ENCODE measurements at regions not wholly inside any gene's neighbourhood (a gene's known extent, or its start where the extent isn't known, plus 50 kb on each side); places are given as distances from the start of the nearest gene placed in this dataset.
"Not testable (repeated sequence)": the region's sequence is repeated elsewhere in the genome, so short reads cannot be mapped to it uniquely, and the experiment has no call there.

DNA sequence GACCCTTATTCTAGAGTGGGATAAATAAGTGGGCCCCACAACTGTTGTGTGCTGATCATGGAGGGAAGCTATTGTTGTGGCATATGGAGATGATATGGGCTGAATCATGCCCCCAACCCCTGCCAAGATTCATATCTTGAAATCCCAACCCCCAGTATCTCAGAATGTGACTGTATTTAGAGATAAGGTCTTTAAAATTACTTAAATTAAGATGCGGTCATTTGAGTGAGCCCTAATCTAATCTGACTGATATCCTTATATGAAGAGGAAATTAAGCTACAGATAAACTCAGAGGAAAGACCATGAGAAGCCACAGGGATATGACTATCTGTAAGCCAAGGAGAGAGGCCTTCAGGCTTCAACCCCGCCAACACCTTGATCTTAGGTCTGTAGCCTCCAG is 188.3 kb upstream of the RND3 start:
- H3K9ac ChIP-seq (ENCODE audit: insufficient read length): no peak overlapping the region
- H3K9me3 ChIP-seq (ENCODE audit: low read depth, low read length): no peaks in the 10 kb centered on the region
- TF ChIP-seq POLR2AphosphoS5 (IDR thresholded peaks at IDR 0.05; ENCODE audit: borderline replicate concordance, low read depth, low read length): no peak
- TF ChIP-seq EZH2 (IDR thresholded peaks at IDR 0.05): no peak
- TF ChIP-seq FOXP2 (optimal IDR thresholded peaks at IDR 0.05; ENCODE audit: control extremely low read depth, extremely low read length, insufficient read depth): no peak
- DNase-seq (ENCODE audit: low read depth, low spot score): no peak
- H3K36me3 ChIP-seq (ENCODE audit: insufficient read depth, low read length): no peaks in the 10 kb centered on the region
- no peak overlapping the region for H3K4me3 ChIP-seq
- no peak overlapping the region for H3K27ac ChIP-seq

DNA sequence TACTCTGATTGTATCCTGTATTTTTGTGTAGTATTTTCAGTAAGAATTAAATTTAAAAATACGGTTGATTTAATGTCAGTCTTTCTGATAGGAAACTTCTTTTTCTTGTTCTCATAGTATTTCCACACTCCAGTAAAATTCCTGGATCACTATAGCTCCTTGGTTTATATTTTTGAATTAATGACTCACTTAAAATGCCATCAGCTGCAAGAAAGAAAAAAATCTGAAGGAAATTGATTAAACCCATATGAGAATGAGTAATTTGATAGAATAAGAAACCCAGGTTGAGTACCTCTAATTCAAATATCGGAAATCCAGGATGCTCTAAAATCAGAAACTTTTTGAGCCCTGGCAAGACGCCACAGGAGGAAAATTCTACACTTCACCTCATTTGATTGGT is 186.8 kb upstream of the RND3 start:
- DNase-seq (ENCODE audit: low read depth, low spot score): no peak
- H3K4me3 ChIP-seq: no peak overlapping the region
- no peak overlapping the region for H3K27ac ChIP-seq
- H3K36me3 ChIP-seq (ENCODE audit: insufficient read depth, low read length): no peaks in the 10 kb centered on the region
- no peak for TF ChIP-seq FOXP2 (optimal IDR thresholded peaks at IDR 0.05; ENCODE audit: control extremely low read depth, extremely low read length, insufficient read depth)
- no peak for TF ChIP-seq EZH2 (IDR thresholded peaks at IDR 0.05)
- TF ChIP-seq POLR2AphosphoS5 (IDR thresholded peaks at IDR 0.05; ENCODE audit: borderline replicate concordance, low read depth, low read length): no peak
- no peak overlapping the region for H3K9ac ChIP-seq (ENCODE audit: insufficient read length)
- H3K9me3 ChIP-seq (ENCODE audit: low read depth, low read length): no peaks in the 10 kb centered on the region

- Histone ChIP-seq H3K9me3 (ENCODE audit: low read depth, low read length) (no peaks in the 10 kb centered on the region), H3K9ac (ENCODE audit: insufficient read length) (no peak overlapping the region), H3K36me3 (ENCODE audit: insufficient read depth, low read length) (no peaks in the 10 kb centered on the region), H3K27ac (no peak overlapping the region), H3K4me3 (no peak overlapping the region)
- DNase-seq (ENCODE audit: low read depth, low spot score): no peak
- TF ChIP-seq FOXP2 (optimal IDR thresholded peaks at IDR 0.05; ENCODE audit: control extremely low read depth, extremely low read length, insufficient read depth) (no peak), EZH2 (IDR thresholded peaks at IDR 0.05) (no peak), POLR2AphosphoS5 (IDR thresholded peaks at IDR 0.05; ENCODE audit: borderline replicate concordance, low read depth, low read length) (no peak)
These were observed 184.8 kb upstream of the RND3 start for GRCh38 chr2:150672311-150672710.

DNA sequence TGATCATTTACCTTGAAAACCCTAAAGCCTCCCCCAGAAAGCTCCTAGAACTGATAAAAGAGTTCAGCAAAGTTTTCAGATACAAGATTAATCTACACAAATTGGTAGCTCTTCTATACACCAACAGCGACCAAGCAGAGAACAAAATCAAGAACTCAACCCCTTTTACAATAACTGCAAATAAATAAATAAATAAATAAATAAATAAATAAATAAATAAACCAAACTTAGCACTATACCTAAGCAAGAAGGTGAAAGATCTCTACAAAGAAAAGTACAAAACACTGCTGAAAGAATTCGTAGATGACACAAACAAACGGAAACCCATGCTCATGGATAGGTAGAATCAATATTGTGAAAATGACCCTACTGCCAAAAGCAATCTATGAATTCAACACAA is 182.0 kb upstream of the RND3 start:
- no peak overlapping the region for H3K27ac ChIP-seq
- H3K9me3 ChIP-seq (ENCODE audit: low read depth, low read length): no peaks in the 10 kb centered on the region
- DNase-seq (ENCODE audit: low read depth, low spot score): no peak
- no peaks in the 10 kb centered on the region for H3K36me3 ChIP-seq (ENCODE audit: insufficient read depth, low read length)
- H3K4me3 ChIP-seq: no peak overlapping the region
- no peak for TF ChIP-seq POLR2AphosphoS5 (IDR thresholded peaks at IDR 0.05; ENCODE audit: borderline replicate concordance, low read depth, low read length)
- no peak for TF ChIP-seq FOXP2 (optimal IDR thresholded peaks at IDR 0.05; ENCODE audit: control extremely low read depth, extremely low read length, insufficient read depth)
- no peak for TF ChIP-seq EZH2 (IDR thresholded peaks at IDR 0.05)
- H3K9ac ChIP-seq (ENCODE audit: insufficient read length): no peak overlapping the region

DNA sequence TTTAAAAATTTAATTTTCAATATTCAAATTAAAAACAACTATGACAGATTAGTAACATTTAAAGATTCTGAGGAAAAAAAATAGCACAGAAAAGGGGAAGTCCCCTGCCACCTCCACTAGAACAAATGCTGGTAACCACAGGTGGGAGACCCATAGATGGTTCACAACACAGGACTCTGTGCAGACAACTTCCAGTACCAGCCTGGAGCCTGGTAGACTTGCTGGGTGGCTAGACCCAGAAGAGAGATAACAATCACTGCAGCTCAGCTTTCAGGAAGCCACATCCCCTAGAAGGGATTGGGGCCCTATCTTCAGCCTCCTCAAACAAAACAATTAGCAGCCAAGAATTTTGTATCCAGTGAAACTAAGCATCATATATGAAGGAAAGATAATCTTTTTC is 179.6 kb upstream of the RND3 start:
- not testable (repeated sequence) for H3K9me3 ChIP-seq (ENCODE audit: low read depth, low read length); DNase-seq (ENCODE audit: low read depth, low spot score); H3K4me3 ChIP-seq; H3K9ac ChIP-seq (ENCODE audit: insufficient read length); H3K36me3 ChIP-seq (ENCODE audit: insufficient read depth, low read length); H3K27ac ChIP-seq

DNA sequence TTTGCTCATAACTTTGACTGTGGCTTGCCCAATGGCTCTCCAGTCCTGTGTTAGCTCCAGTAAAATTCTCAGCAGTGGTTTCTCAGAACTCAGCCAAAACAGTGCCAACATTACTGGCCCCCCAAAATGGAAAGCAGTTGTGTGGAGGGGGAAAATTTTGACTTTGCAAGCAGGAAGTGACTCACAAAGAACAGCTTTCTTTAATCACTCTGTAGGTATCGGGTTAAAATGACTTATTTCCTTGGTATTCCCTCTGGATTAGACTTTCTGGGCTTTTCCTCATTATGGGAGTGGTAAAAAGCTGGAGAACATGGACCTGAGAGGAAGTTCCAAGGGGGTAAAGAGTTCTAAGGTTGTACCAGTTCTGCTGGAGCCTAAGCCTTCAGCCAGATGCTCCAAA is 175.7 kb upstream of the RND3 start:
- no peaks in the 10 kb centered on the region for H3K9me3 ChIP-seq (ENCODE audit: low read depth, low read length)
- no peak overlapping the region for H3K4me3 ChIP-seq
- DNase-seq (ENCODE audit: low read depth, low spot score): no peak
- H3K9ac ChIP-seq (ENCODE audit: insufficient read length): no peak overlapping the region
- no peak overlapping the region for H3K27ac ChIP-seq
- H3K36me3 ChIP-seq (ENCODE audit: insufficient read depth, low read length): no peaks in the 10 kb centered on the region
- no peak for TF ChIP-seq POLR2AphosphoS5 (IDR thresholded peaks at IDR 0.05; ENCODE audit: borderline replicate concordance, low read depth, low read length)
- TF ChIP-seq FOXP2 (optimal IDR thresholded peaks at IDR 0.05; ENCODE audit: control extremely low read depth, extremely low read length, insufficient read depth): no peak
- no peak for TF ChIP-seq EZH2 (IDR thresholded peaks at IDR 0.05)

- no peaks in the 10 kb centered on the region for H3K36me3 ChIP-seq (ENCODE audit: insufficient read depth, low read length)
- DNase-seq (ENCODE audit: low read depth, low spot score): no peak
- H3K27ac ChIP-seq: no peak overlapping the region
- H3K4me3 ChIP-seq: no peak overlapping the region
- TF ChIP-seq FOXP2 (optimal IDR thresholded peaks at IDR 0.05; ENCODE audit: control extremely low read depth, extremely low read length, insufficient read depth): no peak
- no peak overlapping the region for H3K9ac ChIP-seq (ENCODE audit: insufficient read length)
- no peaks in the 10 kb centered on the region for H3K9me3 ChIP-seq (ENCODE audit: low read depth, low read length)
These were observed 168.5 kb upstream of the RND3 start for GRCh38 chr2:150656002-150656401.

DNA sequence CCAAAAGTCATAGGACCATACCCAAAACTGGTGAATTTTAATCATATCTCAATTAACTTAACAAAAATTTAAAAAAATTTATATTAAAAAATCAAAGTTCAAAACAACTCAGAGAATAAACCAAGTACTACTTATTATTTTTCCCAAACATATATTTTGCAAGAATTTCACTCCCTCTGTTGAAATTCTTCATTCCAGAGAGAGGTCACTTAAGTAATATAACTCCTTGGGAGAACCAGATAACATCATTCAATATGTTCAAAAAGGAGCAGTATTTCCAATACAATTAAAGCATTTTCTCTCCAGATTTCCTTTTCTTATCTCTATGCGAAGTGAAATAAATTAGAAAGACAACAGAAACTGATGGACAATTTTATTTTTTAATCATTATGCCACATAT is 165.9 kb upstream of the RND3 start:
- no peak overlapping the region for H3K4me3 ChIP-seq
- no peak overlapping the region for H3K27ac ChIP-seq
- no peaks in the 10 kb centered on the region for H3K9me3 ChIP-seq (ENCODE audit: low read depth, low read length)
- DNase-seq (ENCODE audit: low read depth, low spot score): no peak
- no peaks in the 10 kb centered on the region for H3K36me3 ChIP-seq (ENCODE audit: insufficient read depth, low read length)
- no peak overlapping the region for H3K9ac ChIP-seq (ENCODE audit: insufficient read length)
- TF ChIP-seq EZH2 (IDR thresholded peaks at IDR 0.05): no peak
- TF ChIP-seq POLR2AphosphoS5 (IDR thresholded peaks at IDR 0.05; ENCODE audit: borderline replicate concordance, low read depth, low read length): no peak
- TF ChIP-seq FOXP2 (optimal IDR thresholded peaks at IDR 0.05; ENCODE audit: control extremely low read depth, extremely low read length, insufficient read depth): no peak

- no peak for DNase-seq (ENCODE audit: low read depth, low spot score)
- no peak overlapping the region for H3K27ac ChIP-seq
- TF ChIP-seq POLR2AphosphoS5 (IDR thresholded peaks at IDR 0.05; ENCODE audit: borderline replicate concordance, low read depth, low read length): no peak
- TF ChIP-seq EZH2 (IDR thresholded peaks at IDR 0.05): no peak
- TF ChIP-seq FOXP2 (optimal IDR thresholded peaks at IDR 0.05; ENCODE audit: control extremely low read depth, extremely low read length, insufficient read depth): no peak
- no peaks in the 10 kb centered on the region for H3K9me3 ChIP-seq (ENCODE audit: low read depth, low read length)
- H3K4me3 ChIP-seq: no peak overlapping the region
- no peak overlapping the region for H3K9ac ChIP-seq (ENCODE audit: insufficient read length)
- no peaks in the 10 kb centered on the region for H3K36me3 ChIP-seq (ENCODE audit: insufficient read depth, low read length)
These were observed 160.5 kb upstream of the RND3 start for GRCh38 chr2:150647943-150648342.
